ENCODE measurements at regions not wholly inside any gene's neighbourhood (a gene's known extent, or its start where the extent isn't known, plus 50 kb on each side); places are given as distances from the start of the nearest gene placed in this dataset.

GRCh38 chr3:118485693-118486092 is 549.0 kb downstream of the IGSF11 start:
- TF ChIP-seq, protein P1, sequence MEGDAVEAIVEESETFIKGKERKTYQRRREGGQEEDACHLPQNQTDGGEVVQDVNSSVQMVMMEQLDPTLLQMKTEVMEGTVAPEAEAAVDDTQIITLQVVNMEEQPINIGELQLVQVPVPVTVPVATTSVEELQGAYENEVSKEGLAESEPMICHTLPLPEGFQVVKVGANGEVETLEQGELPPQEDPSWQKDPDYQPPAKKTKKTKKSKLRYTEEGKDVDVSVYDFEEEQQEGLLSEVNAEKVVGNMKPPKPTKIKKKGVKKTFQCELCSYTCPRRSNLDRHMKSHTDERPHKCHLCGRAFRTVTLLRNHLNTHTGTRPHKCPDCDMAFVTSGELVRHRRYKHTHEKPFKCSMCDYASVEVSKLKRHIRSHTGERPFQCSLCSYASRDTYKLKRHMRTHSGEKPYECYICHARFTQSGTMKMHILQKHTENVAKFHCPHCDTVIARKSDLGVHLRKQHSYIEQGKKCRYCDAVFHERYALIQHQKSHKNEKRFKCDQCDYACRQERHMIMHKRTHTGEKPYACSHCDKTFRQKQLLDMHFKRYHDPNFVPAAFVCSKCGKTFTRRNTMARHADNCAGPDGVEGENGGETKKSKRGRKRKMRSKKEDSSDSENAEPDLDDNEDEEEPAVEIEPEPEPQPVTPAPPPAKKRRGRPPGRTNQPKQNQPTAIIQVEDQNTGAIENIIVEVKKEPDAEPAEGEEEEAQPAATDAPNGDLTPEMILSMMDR (IDR thresholded peaks at IDR 0.05) = no peak
- Mint-ChIP-seq H3K4me1 (no peaks in the 10 kb centered on the region), H3K36me3 (ENCODE audit: low read depth) (no peaks in the 10 kb centered on the region), H3K27me3 (no peaks in the 10 kb centered on the region), H3K27ac (no peak overlapping the region), H3K9me3 (peaks cover 5% of the 10 kb centered on the region), H3K4me3 (no peak overlapping the region)
- intact Hi-C loops (cut with micrococcal nuclease) = no loop called here
- ATAC-seq (ENCODE audit: low read depth) = no peak
- no peak for DNase-seq
- POLR2A ChIA-PET = no interaction called here
- CTCF ChIA-PET = no interaction called here

GRCh38 chr3:118487734-118488133 is 546.9 kb downstream of the IGSF11 start:
- Mint-ChIP-seq H3K4me3 (no peak overlapping the region), H3K27me3 (no peaks in the 10 kb centered on the region), H3K4me1 (no peaks in the 10 kb centered on the region), H3K9me3 (peaks cover 5% of the 10 kb centered on the region), H3K27ac (no peak overlapping the region), H3K36me3 (ENCODE audit: low read depth) (no peaks in the 10 kb centered on the region)
- DNase-seq = no peak
- ChIA-PET POLR2A (no interaction called here), CTCF (no interaction called here)
- intact Hi-C loops (cut with micrococcal nuclease) = no loop called here
- no peak for ATAC-seq (ENCODE audit: low read depth)
- TF ChIP-seq, protein P1 (IDR thresholded peaks at IDR 0.05) = no peak

DNA sequence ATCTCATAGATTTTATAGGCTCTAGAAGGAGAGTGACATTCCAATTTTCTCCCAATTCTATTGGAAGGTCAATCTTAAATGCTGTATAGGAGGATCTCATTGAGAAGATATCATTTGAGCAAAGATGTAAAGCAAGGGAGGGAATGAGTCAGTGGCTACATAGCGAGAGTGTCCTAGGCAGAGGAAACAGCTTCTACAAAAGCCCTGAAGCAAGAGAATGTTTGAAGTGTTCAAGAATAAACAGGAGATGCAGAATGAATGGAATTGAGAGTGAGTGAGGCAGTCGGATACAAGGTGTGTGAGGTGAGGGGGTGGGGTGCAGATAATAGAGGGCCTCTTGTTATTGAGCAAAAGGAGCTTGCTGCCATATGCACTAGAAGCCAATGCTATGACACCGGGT is 545.9 kb downstream of the IGSF11 start:
- DNase-seq (no peak), ATAC-seq (ENCODE audit: low read depth) (no peak)
- H3K4me1 Mint-ChIP-seq = no peaks in the 10 kb centered on the region
- POLR2A ChIA-PET = no interaction called here
- CTCF ChIA-PET = interaction anchor here (0.6 kb wide), 1 partner anchor 26 kb away, joined by 3 read pairs; no protein-coding TSS in a partner anchor
- H3K9me3 Mint-ChIP-seq = peaks cover 5% of the 10 kb centered on the region
- TF ChIP-seq, protein P1 (IDR thresholded peaks at IDR 0.05) = no peak
- intact Hi-C loops (cut with micrococcal nuclease) = no loop called here
- H3K27me3 Mint-ChIP-seq = no peaks in the 10 kb centered on the region
- H3K4me3 Mint-ChIP-seq = no peak overlapping the region
- no peak overlapping the region for H3K27ac Mint-ChIP-seq
- no peaks in the 10 kb centered on the region for H3K36me3 Mint-ChIP-seq (ENCODE audit: low read depth)

GRCh38 chr3:118495206-118495605 is 539.4 kb downstream of the IGSF11 start:
- TF ChIP-seq, protein P1 (IDR thresholded peaks at IDR 0.05) = no peak
- Mint-ChIP-seq H3K27me3 (no peaks in the 10 kb centered on the region), H3K4me1 (no peaks in the 10 kb centered on the region), H3K27ac (no peak overlapping the region), H3K4me3 (no peak overlapping the region), H3K9me3 (no peaks in the 10 kb centered on the region), H3K36me3 (ENCODE audit: low read depth) (no peaks in the 10 kb centered on the region)
- POLR2A ChIA-PET = no interaction called here
- intact Hi-C loops (cut with micrococcal nuclease) = no loop called here
- no peak for ATAC-seq (ENCODE audit: low read depth)
- CTCF ChIA-PET = no interaction called here
- DNase-seq = no peak

- no peaks in the 10 kb centered on the region for H3K36me3 Mint-ChIP-seq (ENCODE audit: low read depth)
- ChIA-PET CTCF (no interaction called here), POLR2A (no interaction called here)
- TF ChIP-seq, protein P1 (IDR thresholded peaks at IDR 0.05) = no peak
- H3K4me3 Mint-ChIP-seq = no peak overlapping the region
- H3K27ac Mint-ChIP-seq = no peak overlapping the region
- no peaks in the 10 kb centered on the region for H3K4me1 Mint-ChIP-seq
- no peaks in the 10 kb centered on the region for H3K9me3 Mint-ChIP-seq
- no peaks in the 10 kb centered on the region for H3K27me3 Mint-ChIP-seq
- ATAC-seq (ENCODE audit: low read depth) (no peak), DNase-seq (no peak)
- intact Hi-C loops (cut with micrococcal nuclease) = no loop called here
These were observed 537.4 kb downstream of the IGSF11 start for GRCh38 chr3:118497274-118497673.
